Endodermal cell (in vitro differentiated cells): ENCODE measurements at regions not wholly inside any gene's neighbourhood (a gene's known extent, or its start where the extent isn't known, plus 50 kb on each side); places are given as distances from the start of the nearest gene placed in this dataset.

Source experiments
- DNase-seq: peaks from one replicate; pipeline ENCODE4 v3.0.0-alpha.2; 2017
- H3K27ac ChIP-seq: 2 replicates; pipeline ENCODE4 v1.5.1; 2013; ENCODE audit warnings: mild to moderate bottlenecking, low read depth, low read length, moderate library complexity
- H3K27me3 ChIP-seq: 2 replicates; pipeline ENCODE4 v1.6.1; 2013; ENCODE audit warnings: mild to moderate bottlenecking, low read length, moderate library complexity; ENCODE audit not compliant: insufficient read depth, control insufficient read depth, poor library complexity, severe bottlenecking
- H3K36me3 ChIP-seq: 2 replicates; pipeline ENCODE4 v1.7.0; 2013; ENCODE audit warnings: mild to moderate bottlenecking, low read length, moderate library complexity; ENCODE audit not compliant: control insufficient read depth, insufficient read depth
- H3K4me1 ChIP-seq: one replicate; pipeline ENCODE4 v1.7.0; 2013; ENCODE audit warnings: low read length; ENCODE audit not compliant: control insufficient read depth, insufficient read depth
- H3K4me3 ChIP-seq: 2 replicates; pipeline ENCODE4 v1.5.1; 2013; ENCODE audit warnings: mild to moderate bottlenecking, low read length, moderate library complexity
- H3K9ac ChIP-seq: 2 replicates; pipeline ENCODE4 v1.6.1; 2013; ENCODE audit warnings: mild to moderate bottlenecking, low read length, moderate library complexity; ENCODE audit not compliant: poor library complexity, severe bottlenecking; ENCODE audit errors: extremely low read depth
- H3K9me3 ChIP-seq: 2 replicates; pipeline ENCODE4 v1.6.1; 2013; ENCODE audit warnings: mild to moderate bottlenecking, low read length, moderate library complexity; ENCODE audit not compliant: control insufficient read depth
- H3K27ac Mint-ChIP-seq: 2 replicates; pipeline ENCODE4 v1.8.0; 2020; ENCODE audit warnings: mixed read lengths
- H3K27me3 Mint-ChIP-seq: 2 replicates; pipeline ENCODE4 v1.8.0; 2021; ENCODE audit warnings: mild to moderate bottlenecking, mixed read lengths; ENCODE audit not compliant: insufficient read depth
- H3K36me3 Mint-ChIP-seq: 2 replicates; pipeline ENCODE4 v1.8.0; 2020; ENCODE audit warnings: low read depth, mixed read lengths
- H3K4me1 Mint-ChIP-seq: 2 replicates; pipeline ENCODE4 v1.8.0; 2020; ENCODE audit warnings: mixed read lengths
- H3K4me3 Mint-ChIP-seq: 2 replicates; pipeline ENCODE4 v1.8.0; 2020; ENCODE audit warnings: mild to moderate bottlenecking, moderate library complexity, mixed read lengths
- H3K9me3 Mint-ChIP-seq: 2 replicates; pipeline ENCODE4 v1.8.0; 2020; ENCODE audit warnings: mild to moderate bottlenecking, mixed read lengths
- CTCF ChIP-seq: fragments of 200-600 bp; sonication (generic); conservative IDR thresholded peaks from 2 replicates; pipeline ENCODE4 v1.5.0; 2021; ENCODE audit warnings: antibody characterized with exemption, mild to moderate bottlenecking
- WGBS, 2 experiments: methylation state at CpG; one replicate each; pipeline versions ENCODE4 v1.1.5 to v1.1.7; 2013; ENCODE audit warnings: missing lambda C conversion rate in 2 of 2, mixed read lengths in 1 of 2; ENCODE audit not compliant: insufficient coverage in 1 of 2, insufficient read length in 1 of 2; 5-methylcytosine and 5-hydroxymethylcytosine counted together

- Mint-ChIP-seq H3K36me3 (no peaks in the 10 kb centered on the region), H3K4me1 (no peaks in the 10 kb centered on the region), H3K4me3 (no peak overlapping the region), H3K27me3 (no peaks in the 10 kb centered on the region), H3K27ac (no peak overlapping the region), H3K9me3 (no peaks in the 10 kb centered on the region)
- no peak overlapping the region for H3K27ac ChIP-seq
- no peak for DNase-seq
- no peaks in the 10 kb centered on the region for H3K9me3 ChIP-seq
- TF ChIP-seq CTCF, result no peak
- H3K9ac ChIP-seq, result no peak overlapping the region
- no peaks in the 10 kb centered on the region for H3K36me3 ChIP-seq
- H3K4me1 ChIP-seq, result no peaks in the 10 kb centered on the region
- no peak overlapping the region for H3K4me3 ChIP-seq
- no peaks in the 10 kb centered on the region for H3K27me3 ChIP-seq
- WGBS, 2 experiments, result 91 to 100% methylated on average over 1 to 3 of the region's 3 CpGs
These were observed 428.3 kb upstream of the NPVF start for GRCh38 chr7:25656581-25657026.

GRCh38 chr7:25658375-25658774 lies 430.1 kb upstream of the NPVF start:
- DNase-seq, result no peak
- Histone ChIP-seq H3K9me3 (no peaks in the 10 kb centered on the region), H3K27me3 (no peaks in the 10 kb centered on the region), H3K9ac (no peak overlapping the region), H3K36me3 (no peaks in the 10 kb centered on the region), H3K4me1 (no peaks in the 10 kb centered on the region), H3K27ac (no peak overlapping the region), H3K4me3 (no peak overlapping the region)
- Mint-ChIP-seq H3K36me3 (no peaks in the 10 kb centered on the region), H3K27me3 (no peaks in the 10 kb centered on the region), H3K9me3 (no peaks in the 10 kb centered on the region), H3K4me1 (no peaks in the 10 kb centered on the region), H3K27ac (no peak overlapping the region), H3K4me3 (no peak overlapping the region)
- no peak for TF ChIP-seq CTCF

- no peaks in the 10 kb centered on the region for H3K9me3 ChIP-seq
- no peak overlapping the region for H3K9ac ChIP-seq
- H3K36me3 ChIP-seq, result no peaks in the 10 kb centered on the region
- WGBS, 2 experiments, result 87% methylated on average over 6 of the region's 6 CpGs; no CpG with 5 or more reads in 1 of the 2 experiments
- no peaks in the 10 kb centered on the region for H3K4me1 ChIP-seq
- Mint-ChIP-seq H3K9me3 (no peaks in the 10 kb centered on the region), H3K4me3 (no peak overlapping the region), H3K27ac (no peak overlapping the region), H3K4me1 (no peaks in the 10 kb centered on the region), H3K36me3 (no peaks in the 10 kb centered on the region), H3K27me3 (no peaks in the 10 kb centered on the region)
- no peak for DNase-seq
- H3K27ac ChIP-seq, result no peak overlapping the region
- TF ChIP-seq CTCF, result no peak
- H3K4me3 ChIP-seq, result no peak overlapping the region
- H3K27me3 ChIP-seq, result no peaks in the 10 kb centered on the region
These were observed 431.6 kb upstream of the NPVF start for GRCh38 chr7:25659841-25660240.
